ENCODE measurements at regions not wholly inside any gene's neighbourhood (a gene's known extent, or its start where the extent isn't known, plus 50 kb on each side); places are given as distances from the start of the nearest gene placed in this dataset.

DNA sequence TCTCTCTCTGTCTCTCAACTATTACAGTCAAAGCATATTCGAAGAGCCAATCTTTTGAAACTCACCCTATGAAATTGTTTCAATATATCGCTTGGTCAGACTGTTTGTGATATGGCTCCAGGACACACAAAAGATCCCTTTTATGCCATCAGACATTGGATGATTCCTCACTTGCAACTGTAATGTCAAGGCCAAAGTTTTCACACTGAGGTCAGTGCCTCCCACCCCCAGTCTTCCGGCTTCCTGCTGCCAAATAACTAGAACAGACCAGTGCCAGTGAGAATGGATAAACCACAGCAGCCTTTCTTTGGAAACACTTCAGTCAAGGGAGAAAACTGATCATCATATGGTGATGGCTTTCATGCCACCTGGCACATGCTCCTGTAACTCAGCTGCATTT, 321.9 kb upstream of the ZFHX3 start:
- TF ChIP-seq, protein P1, sequence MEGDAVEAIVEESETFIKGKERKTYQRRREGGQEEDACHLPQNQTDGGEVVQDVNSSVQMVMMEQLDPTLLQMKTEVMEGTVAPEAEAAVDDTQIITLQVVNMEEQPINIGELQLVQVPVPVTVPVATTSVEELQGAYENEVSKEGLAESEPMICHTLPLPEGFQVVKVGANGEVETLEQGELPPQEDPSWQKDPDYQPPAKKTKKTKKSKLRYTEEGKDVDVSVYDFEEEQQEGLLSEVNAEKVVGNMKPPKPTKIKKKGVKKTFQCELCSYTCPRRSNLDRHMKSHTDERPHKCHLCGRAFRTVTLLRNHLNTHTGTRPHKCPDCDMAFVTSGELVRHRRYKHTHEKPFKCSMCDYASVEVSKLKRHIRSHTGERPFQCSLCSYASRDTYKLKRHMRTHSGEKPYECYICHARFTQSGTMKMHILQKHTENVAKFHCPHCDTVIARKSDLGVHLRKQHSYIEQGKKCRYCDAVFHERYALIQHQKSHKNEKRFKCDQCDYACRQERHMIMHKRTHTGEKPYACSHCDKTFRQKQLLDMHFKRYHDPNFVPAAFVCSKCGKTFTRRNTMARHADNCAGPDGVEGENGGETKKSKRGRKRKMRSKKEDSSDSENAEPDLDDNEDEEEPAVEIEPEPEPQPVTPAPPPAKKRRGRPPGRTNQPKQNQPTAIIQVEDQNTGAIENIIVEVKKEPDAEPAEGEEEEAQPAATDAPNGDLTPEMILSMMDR (IDR thresholded peaks at IDR 0.05): no peak
- no peak for TF ChIP-seq POLR2AphosphoS5 (IDR thresholded peaks at IDR 0.05; ENCODE audit: low read depth, low read length)

Data from Panc1 (cell line).